ENCODE measurements at regions not wholly inside any gene's neighbourhood (a gene's known extent, or its start where the extent isn't known, plus 50 kb on each side); places are given as distances from the start of the nearest gene placed in this dataset.

DNA sequence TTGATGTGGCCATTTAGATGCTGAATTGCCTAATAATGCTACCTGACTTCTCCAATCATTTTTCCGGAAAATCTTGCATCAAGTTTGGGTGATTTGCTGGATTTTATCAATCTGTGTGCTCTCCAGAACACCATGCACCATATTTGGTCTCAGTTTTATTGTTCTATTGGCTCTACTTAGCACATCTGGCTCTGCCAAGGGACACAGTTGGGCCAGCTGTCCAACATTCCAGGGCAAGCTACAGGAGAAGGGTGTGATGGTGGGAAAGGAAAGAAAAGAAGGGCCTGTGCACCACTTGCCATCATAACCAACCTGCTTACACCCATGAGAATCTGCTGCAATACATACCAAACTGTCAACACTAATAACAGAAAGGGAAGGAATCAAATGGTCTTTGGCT is 90.2 kb upstream of the NFIA start:
- H3K4me3 ChIP-seq (ENCODE audit: low read depth, low read length) = no peak overlapping the region
- no peaks in the 10 kb centered on the region for H3K9me3 ChIP-seq (ENCODE audit: control insufficient read depth, insufficient read depth, low read length)
- DNase-seq (ENCODE audit: low read depth, low spot score) = no peak
- no peak overlapping the region for H3K27ac ChIP-seq (ENCODE audit: low read depth, low read length)
- ChIA-PET POLR2A (no interaction called here), CTCF (interaction anchor here (0.6 to 4.0 kb wide), 2 partner anchors 13 to 461 kb away, joined by 3 to 21 read pairs; no protein-coding TSS in a partner anchor)
- TF ChIP-seq, protein P1, sequence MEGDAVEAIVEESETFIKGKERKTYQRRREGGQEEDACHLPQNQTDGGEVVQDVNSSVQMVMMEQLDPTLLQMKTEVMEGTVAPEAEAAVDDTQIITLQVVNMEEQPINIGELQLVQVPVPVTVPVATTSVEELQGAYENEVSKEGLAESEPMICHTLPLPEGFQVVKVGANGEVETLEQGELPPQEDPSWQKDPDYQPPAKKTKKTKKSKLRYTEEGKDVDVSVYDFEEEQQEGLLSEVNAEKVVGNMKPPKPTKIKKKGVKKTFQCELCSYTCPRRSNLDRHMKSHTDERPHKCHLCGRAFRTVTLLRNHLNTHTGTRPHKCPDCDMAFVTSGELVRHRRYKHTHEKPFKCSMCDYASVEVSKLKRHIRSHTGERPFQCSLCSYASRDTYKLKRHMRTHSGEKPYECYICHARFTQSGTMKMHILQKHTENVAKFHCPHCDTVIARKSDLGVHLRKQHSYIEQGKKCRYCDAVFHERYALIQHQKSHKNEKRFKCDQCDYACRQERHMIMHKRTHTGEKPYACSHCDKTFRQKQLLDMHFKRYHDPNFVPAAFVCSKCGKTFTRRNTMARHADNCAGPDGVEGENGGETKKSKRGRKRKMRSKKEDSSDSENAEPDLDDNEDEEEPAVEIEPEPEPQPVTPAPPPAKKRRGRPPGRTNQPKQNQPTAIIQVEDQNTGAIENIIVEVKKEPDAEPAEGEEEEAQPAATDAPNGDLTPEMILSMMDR (IDR thresholded peaks at IDR 0.05; ENCODE audit: low read depth, low read length) = no peak
- peaks cover 4% of the 10 kb centered on the region for H3K27me3 ChIP-seq (ENCODE audit: control insufficient read depth, insufficient read depth, low read length)

DNA sequence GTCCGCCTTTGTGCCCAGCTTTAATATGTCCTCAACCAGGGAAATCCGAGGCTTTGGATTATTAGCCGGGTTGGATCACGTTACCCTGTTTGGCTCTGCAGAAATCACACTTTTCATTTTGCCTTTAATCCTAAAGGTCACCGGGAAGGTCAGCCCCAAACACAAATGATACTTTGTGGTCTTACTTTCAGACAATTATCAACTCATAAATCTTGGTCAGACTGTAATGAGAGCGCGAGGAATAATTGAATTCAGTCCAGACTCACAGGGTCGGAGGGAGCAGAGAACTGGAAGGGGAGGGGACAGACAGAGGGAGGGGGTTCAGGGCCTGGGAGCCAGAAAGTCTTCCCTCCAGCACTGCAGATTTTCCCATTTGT is 91.7 kb upstream of the NFIA start:
- TF ChIP-seq, protein P1 (IDR thresholded peaks at IDR 0.05; ENCODE audit: low read depth, low read length) = no peak
- ChIA-PET POLR2A (no interaction called here), CTCF (interaction anchor here (1.2 to 4.0 kb wide), 3 partner anchors 12 to 52 kb away, joined by 3 to 21 read pairs (median 7); no protein-coding TSS in a partner anchor)
- Histone ChIP-seq H3K27ac (ENCODE audit: low read depth, low read length) (no peak overlapping the region), H3K4me3 (ENCODE audit: low read depth, low read length) (no peak overlapping the region), H3K27me3 (ENCODE audit: control insufficient read depth, insufficient read depth, low read length) (peaks cover 4% of the 10 kb centered on the region), H3K9me3 (ENCODE audit: control insufficient read depth, insufficient read depth, low read length) (no peaks in the 10 kb centered on the region)
- no peak for DNase-seq (ENCODE audit: low read depth, low spot score)

DNA sequence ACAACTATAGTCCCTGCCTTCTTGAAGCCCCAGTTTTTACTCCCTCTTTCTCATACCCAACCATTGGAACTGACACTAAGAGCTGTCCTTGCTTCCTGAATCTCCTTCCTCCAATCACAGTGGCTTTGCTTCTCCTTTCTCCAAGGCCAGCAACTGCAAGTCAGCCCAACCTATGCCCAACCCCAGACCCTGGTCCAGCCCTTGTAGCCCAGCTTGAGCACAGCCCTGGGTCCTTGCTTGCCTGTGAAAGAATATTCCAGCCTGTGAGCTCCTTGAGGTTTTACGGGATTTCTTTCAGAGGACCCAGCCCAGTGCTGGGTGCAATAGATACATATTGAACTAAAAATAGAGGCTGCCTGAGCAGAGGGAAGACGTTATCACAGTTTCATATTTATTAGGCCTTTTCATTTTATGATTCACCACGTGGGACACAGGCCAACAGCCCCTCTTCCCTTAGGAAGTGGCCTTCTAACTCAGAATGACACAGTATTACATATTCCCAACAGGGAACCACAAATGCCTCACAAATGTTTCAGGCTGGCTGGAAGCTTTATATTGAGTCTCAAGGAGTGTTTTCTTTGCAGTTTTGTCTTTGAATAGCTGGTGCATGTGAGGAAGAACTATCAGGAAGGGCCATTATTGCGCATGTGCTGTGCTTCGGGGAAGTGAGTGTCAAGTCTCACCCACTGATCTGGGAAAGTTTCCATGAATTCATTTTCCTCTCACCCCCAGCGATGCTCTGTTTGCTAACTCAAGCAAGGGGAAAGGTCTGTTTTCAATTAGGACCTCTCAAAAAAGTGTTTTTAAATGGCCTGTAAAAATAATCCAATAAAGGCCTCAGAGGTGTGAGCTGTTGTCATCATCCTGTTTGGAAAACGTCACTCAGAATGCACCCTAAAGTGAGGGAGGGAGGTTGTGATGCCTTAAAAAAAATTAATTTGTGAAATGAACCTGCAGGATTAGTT is 92.3 kb upstream of the NFIA start:
- ChIA-PET CTCF (interaction anchor here (1.0 to 4.0 kb wide), 6 partner anchors 11 to 863 kb away, joined by 3 to 21 read pairs (median 4); no protein-coding TSS in a partner anchor), POLR2A (no interaction called here)
- H3K4me3 ChIP-seq (ENCODE audit: low read depth, low read length) = no peak overlapping the region
- DNase-seq (ENCODE audit: low read depth, low spot score) = peak; percentile 37
- H3K27ac ChIP-seq (ENCODE audit: low read depth, low read length) = no peak overlapping the region
- no peaks in the 10 kb centered on the region for H3K9me3 ChIP-seq (ENCODE audit: control insufficient read depth, insufficient read depth, low read length)
- TF ChIP-seq, protein P1 (IDR thresholded peaks at IDR 0.05; ENCODE audit: low read depth, low read length) = no peak
- H3K27me3 ChIP-seq (ENCODE audit: control insufficient read depth, insufficient read depth, low read length) = peaks cover 4% of the 10 kb centered on the region

DNA sequence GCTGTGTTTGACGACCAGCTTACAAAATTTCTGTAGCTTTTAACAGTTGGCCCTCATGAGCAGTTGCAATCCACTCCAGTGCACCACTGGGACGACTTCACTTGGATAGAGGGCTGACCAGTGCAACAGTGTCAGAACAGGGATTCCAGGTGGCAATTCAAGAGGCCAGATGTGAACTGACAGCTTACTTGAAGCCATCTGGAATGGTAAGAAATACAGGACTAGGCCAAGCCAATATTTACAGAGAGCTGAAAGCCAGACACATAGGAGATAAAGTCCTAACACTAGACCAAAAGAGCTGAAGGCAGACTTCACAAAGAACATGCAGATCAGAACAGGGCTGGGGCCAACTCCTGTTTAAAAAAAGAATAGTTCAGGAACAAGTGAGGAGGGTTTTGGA is 93.5 kb upstream of the NFIA start:
- ChIA-PET POLR2A (no interaction called here), CTCF (interaction anchor here (0.5 to 2.3 kb wide), 5 partner anchors 10 to 865 kb away, joined by 3 to 14 read pairs (median 4); no protein-coding TSS in a partner anchor)
- DNase-seq (ENCODE audit: low read depth, low spot score) = no peak
- Histone ChIP-seq H3K4me3 (ENCODE audit: low read depth, low read length) (no peak overlapping the region), H3K27me3 (ENCODE audit: control insufficient read depth, insufficient read depth, low read length) (peaks cover 2% of the 10 kb centered on the region), H3K27ac (ENCODE audit: low read depth, low read length) (no peak overlapping the region), H3K9me3 (ENCODE audit: control insufficient read depth, insufficient read depth, low read length) (no peaks in the 10 kb centered on the region)
- TF ChIP-seq, protein P1 (IDR thresholded peaks at IDR 0.05; ENCODE audit: low read depth, low read length) = no peak

DNA sequence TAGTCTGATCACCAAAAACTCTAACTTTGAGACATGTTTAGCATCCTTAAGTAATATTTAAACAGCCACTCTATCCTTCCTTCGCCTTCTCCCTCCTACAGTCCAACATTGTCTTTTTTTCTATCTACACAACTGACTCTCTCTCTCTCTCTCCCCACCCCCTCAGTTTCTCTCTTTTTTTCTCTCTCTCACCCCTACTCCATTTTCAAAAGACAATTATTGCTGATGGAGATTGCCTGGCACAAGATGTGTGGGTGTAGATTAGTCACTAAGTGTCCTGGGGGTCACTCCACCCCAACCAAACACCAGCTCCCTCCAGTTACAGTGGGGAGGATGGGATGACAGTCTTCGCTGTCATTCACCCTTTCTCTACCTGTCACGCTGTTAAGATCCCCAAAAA is 94.5 kb upstream of the NFIA start:
- CTCF ChIA-PET = interaction anchor here (0.5 to 2.3 kb wide), 3 partner anchors 9 to 238 kb away, joined by 4 to 14 read pairs (median 11); no protein-coding TSS in a partner anchor
- Histone ChIP-seq H3K27me3 (ENCODE audit: control insufficient read depth, insufficient read depth, low read length) (no peaks in the 10 kb centered on the region), H3K9me3 (ENCODE audit: control insufficient read depth, insufficient read depth, low read length) (no peaks in the 10 kb centered on the region), H3K27ac (ENCODE audit: low read depth, low read length) (no peak overlapping the region), H3K4me3 (ENCODE audit: low read depth, low read length) (no peak overlapping the region)
- no peak for DNase-seq (ENCODE audit: low read depth, low spot score)
- POLR2A ChIA-PET = no interaction called here
- TF ChIP-seq, protein P1 (IDR thresholded peaks at IDR 0.05; ENCODE audit: low read depth, low read length) = no peak
